Endothelial cell of umbilical vein (primary cell): ENCODE measurements at regions not wholly inside any gene's neighbourhood (a gene's known extent, or its start where the extent isn't known, plus 50 kb on each side); places are given as distances from the start of the nearest gene placed in this dataset.

ENCODE experiments used
- BruUV-seq: library from RNA; stranded (reverse); fragments of 400-500 nt; replicated peaks from 2 replicates; lab custom pipeline; 2021; lab: Mats Ljungman, UMichigan
- CTCF ChIA-PET: fragments of 300-600, 350-600 bp; sonication (Branson Sonifier 250); formaldehyde crosslinking; loops from one replicate; lab custom pipeline; 2021; ENCODE audit warnings: antibody characterized with exemption, inconsistent platforms; lab: Charles Lee
- POLR2A ChIA-PET: fragments of 300-600, 350-600 bp; sonication (Branson Sonifier 250); formaldehyde crosslinking; loops from one replicate; lab custom pipeline; 2021; ENCODE audit warnings: antibody characterized with exemption, inconsistent platforms; lab: Charles Lee
- DNase-seq: peaks from one replicate; pipeline ENCODE4 v3.0.0-alpha.2; 2011; ENCODE audit warnings: low read depth, low spot score
- FAIRE-seq: peaks from 2 replicates; lab custom pipeline; 2011; peaks lifted over from hg19 to GRCh38; lab: Jason Lieb, UNC
- H2AFZ ChIP-seq: 2 replicates; pipeline ENCODE4 v1.6.0; 2012; ENCODE audit warnings: low read depth, low read length, control low read depth, inconsistent platforms
- H3K27ac ChIP-seq: 2 replicates; pipeline ENCODE4 v1.5.1; 2011; ENCODE audit warnings: low read depth, mild to moderate bottlenecking, control low read depth, low read length, moderate library complexity; ENCODE audit not compliant: insufficient read depth
- H3K27me3 ChIP-seq, 2 experiments: 2 replicates each; pipeline versions ENCODE4 v1.6.0 to v1.6.1; 2011; ENCODE audit warnings: low read length in 2 of 2, mixed read lengths in 1 of 2; ENCODE audit not compliant: control insufficient read depth in 2 of 2, insufficient read depth in 2 of 2
- H3K36me3 ChIP-seq, 2 experiments: 2 replicates in 1 of 2; 3 replicates in 1 of 2; pipeline ENCODE4 v1.5.1; 2011; ENCODE audit warnings: low read length in 2 of 2, mild to moderate bottlenecking in 1 of 2, moderate library complexity in 1 of 2; ENCODE audit not compliant: control insufficient read depth in 2 of 2, insufficient read depth in 2 of 2; ENCODE audit errors: extremely low read depth in 1 of 2
- H3K4me1 ChIP-seq: 3 replicates; pipeline ENCODE4 v1.5.1; 2011; ENCODE audit warnings: mild to moderate bottlenecking, low read length; ENCODE audit not compliant: control insufficient read depth, insufficient read depth; ENCODE audit errors: extremely low read depth
- H3K4me2 ChIP-seq: 2 replicates; pipeline ENCODE4 v1.6.1; 2011; ENCODE audit warnings: low read length, control low read depth, mixed read lengths; ENCODE audit not compliant: insufficient read depth
- H3K4me3 ChIP-seq, 3 experiments: fragments of 200-600 bp in 1 of 3; sonication (generic), shearing (Covaris generic) in 1 of 3; replicated peaks in 1 of 3; 2 replicates each; pipeline ENCODE4 v1.5.1; 2011 to 2016; ENCODE audit warnings: control low read depth in 3 of 3, low read length in 3 of 3, mild to moderate bottlenecking in 2 of 3, inconsistent platforms in 1 of 3, low read depth in 1 of 3, moderate library complexity in 1 of 3; ENCODE audit not compliant: insufficient read depth in 1 of 3
- H3K79me2 ChIP-seq: 2 replicates; pipeline ENCODE4 v1.6.0; 2012; ENCODE audit warnings: low read length, inconsistent platforms; ENCODE audit not compliant: control insufficient read depth, insufficient read depth
- H3K9ac ChIP-seq: replicated peaks from 2 replicates; pipeline ENCODE3; 2011; ENCODE audit warnings: low read length, control low read depth; ENCODE audit not compliant: insufficient read depth; ENCODE audit errors: extremely low read depth
- H3K9me1 ChIP-seq: replicated peaks from 3 replicates; pipeline ENCODE4 v1.6.0; 2011; ENCODE audit warnings: mild to moderate bottlenecking, low read length; ENCODE audit not compliant: control insufficient read depth, insufficient read depth; ENCODE audit errors: extremely low read depth
- H3K9me3 ChIP-seq: replicated peaks from 2 replicates; pipeline ENCODE4 v1.5.1; 2012; ENCODE audit warnings: low read length, inconsistent platforms; ENCODE audit not compliant: control insufficient read depth, insufficient read depth
- H4K20me1 ChIP-seq: replicated peaks from 2 replicates; pipeline ENCODE3; 2011; ENCODE audit warnings: mild to moderate bottlenecking, low read length; ENCODE audit not compliant: control insufficient read depth, insufficient read depth; ENCODE audit errors: extremely low read depth
- CTCF ChIP-seq, 2 donors: IDR thresholded peaks; 1 replicate in 1 of 2; 2 replicates in 1 of 2; pipeline ENCODE4 v1.5.1; 2011; ENCODE audit warnings: low read length in 2 of 2, mild to moderate bottlenecking in 2 of 2, moderate library complexity in 2 of 2, control low read depth in 1 of 2, inconsistent platforms in 1 of 2, low read depth in 1 of 2; ENCODE audit not compliant: insufficient read depth in 1 of 2; ENCODE audit errors: extremely low read depth in 1 of 2
- EZH2 ChIP-seq: IDR thresholded peaks from 2 replicates; pipeline ENCODE4 v1.6.1; 2012; ENCODE audit warnings: borderline replicate concordance, low read depth, mild to moderate bottlenecking, moderate library complexity, low read length, inconsistent platforms; ENCODE audit not compliant: severe bottlenecking
- FOS ChIP-seq: IDR thresholded peaks from 2 replicates; pipeline ENCODE4 v1.6.1; 2011; ENCODE audit warnings: mild to moderate bottlenecking, low read length, moderate library complexity, borderline replicate concordance; ENCODE audit not compliant: insufficient read depth
- GATA2 ChIP-seq: IDR thresholded peaks from 2 replicates; pipeline ENCODE4 v1.7.0; 2011; ENCODE audit warnings: low read depth, mild to moderate bottlenecking, moderate library complexity, mixed read lengths, low read length; ENCODE audit not compliant: insufficient read length, insufficient read depth
- JUN ChIP-seq: IDR thresholded peaks from 2 replicates; pipeline ENCODE4 v1.6.1; 2011; ENCODE audit warnings: borderline replicate concordance, low read depth; ENCODE audit not compliant: insufficient read length, insufficient read depth
- MYC ChIP-seq: IDR thresholded peaks from one replicate; pipeline ENCODE4 v1.6.1; 2011; ENCODE audit warnings: mild to moderate bottlenecking, low read depth, low read length
- POLR2A ChIP-seq: IDR thresholded peaks from 2 replicates; pipeline ENCODE4 v1.6.1; 2012; ENCODE audit warnings: low read depth, mild to moderate bottlenecking, control low read depth, low read length
- POLR2AphosphoS5 ChIP-seq: IDR thresholded peaks from 2 replicates; pipeline ENCODE4 v1.6.1; 2012; ENCODE audit warnings: low read depth, mild to moderate bottlenecking, control low read depth, low read length, moderate library complexity; ENCODE audit not compliant: insufficient read depth
- dilution Hi-C: fragments of 300-500 bp; cut with MboI; formaldehyde crosslinking; loops from one replicate; pipeline ENCODE4 v1.15.0; 2019; ENCODE audit warnings: low sequenced_read_pairs; ENCODE audit not compliant: extremely low pct_ligation_motif_present
- intact Hi-C: fragments of 100-400 bp; cut with micrococcal nuclease; formaldehyde crosslinking; loops from one replicate; pipeline ENCODE4 v1.10.0; 2022
- TF ChIP-seq, protein P1 (sequence below): IDR thresholded peaks from 2 replicates; pipeline ENCODE4 v1.6.1; 2011; ENCODE audit not compliant: insufficient read depth, insufficient read length

GRCh38 chr19:31505596-31505910, 156.3 kb upstream of the TSHZ3 start:
- Histone ChIP-seq H2AFZ (no peak overlapping the region), H3K27ac (no peak overlapping the region), H4K20me1 (no peaks in the 10 kb centered on the region), H3K36me3 (no peaks in the 10 kb centered on the region), H3K9ac (no peak overlapping the region), H3K79me2 (no peaks in the 10 kb centered on the region), H3K9me3 (no peaks in the 10 kb centered on the region), H3K9me1 (no peaks in the 10 kb centered on the region), H3K4me2 (no peak overlapping the region), H3K27me3 (no peaks in the 10 kb centered on the region), H3K4me1 (no peaks in the 10 kb centered on the region), H3K4me3 (no peak overlapping the region)
- ChIA-PET POLR2A (no interaction called here), CTCF (no interaction called here)
- FAIRE-seq: no peak
- dilution Hi-C loops: no loop called here
- intact Hi-C loops: no loop called here
- no TSS peak for BruUV-seq
- no peak for DNase-seq
- TF ChIP-seq EZH2 (no peak), FOS (no peak), POLR2A (no peak), MYC (no peak), CTCF (IDR thresholded peaks at IDR 0.05; ENCODE audit: extremely low read depth in 1 of 2, insufficient read depth in 1 of 2, low read depth in 1 of 2, low read length in 2 of 2) (no peak), JUN (no peak), POLR2AphosphoS5 (no peak), GATA2 (no peak)
- TF ChIP-seq, protein P1, sequence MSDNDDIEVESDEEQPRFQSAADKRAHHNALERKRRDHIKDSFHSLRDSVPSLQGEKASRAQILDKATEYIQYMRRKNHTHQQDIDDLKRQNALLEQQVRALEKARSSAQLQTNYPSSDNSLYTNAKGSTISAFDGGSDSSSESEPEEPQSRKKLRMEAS: no peak
